Osteocyte (in vitro differentiated cells): ENCODE measurements at regions not wholly inside any gene's neighbourhood (a gene's known extent, or its start where the extent isn't known, plus 50 kb on each side); places are given as distances from the start of the nearest gene placed in this dataset.

Experiments used
- DNase-seq: peaks from one replicate; pipeline ENCODE4 v3.0.0; 2021; ENCODE audit warnings: mixed read lengths; ENCODE audit not compliant: unreplicated experiment; ENCODE audit errors: extremely low spot score
- H3K27ac Mint-ChIP-seq: one replicate; pipeline ENCODE4 v1.8.0; 2021; ENCODE audit warnings: mild to moderate bottlenecking, mixed read lengths; ENCODE audit not compliant: unreplicated experiment
- H3K27me3 Mint-ChIP-seq: one replicate; pipeline ENCODE4 v1.8.0; 2021; ENCODE audit warnings: mixed read lengths; ENCODE audit not compliant: unreplicated experiment
- H3K36me3 Mint-ChIP-seq: one replicate; pipeline ENCODE4 v1.8.0; 2021; ENCODE audit warnings: mixed read lengths; ENCODE audit not compliant: unreplicated experiment
- H3K4me1 Mint-ChIP-seq: one replicate; pipeline ENCODE4 v1.8.0; 2021; ENCODE audit warnings: mixed read lengths; ENCODE audit not compliant: unreplicated experiment
- H3K4me3 Mint-ChIP-seq: one replicate; pipeline ENCODE4 v1.8.0; 2021; ENCODE audit warnings: mild to moderate bottlenecking, moderate library complexity, mixed read lengths; ENCODE audit not compliant: unreplicated experiment
- H3K9me3 Mint-ChIP-seq: one replicate; pipeline ENCODE4 v1.8.0; 2021; ENCODE audit warnings: mixed read lengths; ENCODE audit not compliant: unreplicated experiment
- CTCF ChIP-seq: fragments of 200-600 bp; sonication (generic); IDR thresholded peaks from 2 replicates; pipeline ENCODE4 v1.5.0; 2021; ENCODE audit warnings: antibody characterized with exemption, mild to moderate bottlenecking, moderate library complexity

DNA sequence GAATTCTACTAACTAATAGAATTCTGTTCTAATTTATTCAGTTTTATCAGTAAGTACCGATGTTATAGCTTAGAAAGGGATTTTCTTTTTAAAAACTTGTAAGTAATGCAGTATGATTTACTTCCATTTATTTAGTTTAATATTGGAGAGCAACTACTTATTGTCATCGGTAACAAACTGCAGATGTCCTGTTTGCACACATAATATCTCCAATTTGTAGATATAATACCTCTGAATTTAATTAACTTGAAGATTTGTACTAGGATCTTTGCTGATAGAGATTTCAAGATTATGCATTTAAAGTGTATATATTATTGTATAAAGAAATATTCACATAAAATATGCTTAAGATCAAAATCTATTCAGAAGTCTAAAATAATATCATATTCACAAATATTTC lies 356.7 kb downstream of the PCDH17 start:
- no peak for TF ChIP-seq CTCF

DNA sequence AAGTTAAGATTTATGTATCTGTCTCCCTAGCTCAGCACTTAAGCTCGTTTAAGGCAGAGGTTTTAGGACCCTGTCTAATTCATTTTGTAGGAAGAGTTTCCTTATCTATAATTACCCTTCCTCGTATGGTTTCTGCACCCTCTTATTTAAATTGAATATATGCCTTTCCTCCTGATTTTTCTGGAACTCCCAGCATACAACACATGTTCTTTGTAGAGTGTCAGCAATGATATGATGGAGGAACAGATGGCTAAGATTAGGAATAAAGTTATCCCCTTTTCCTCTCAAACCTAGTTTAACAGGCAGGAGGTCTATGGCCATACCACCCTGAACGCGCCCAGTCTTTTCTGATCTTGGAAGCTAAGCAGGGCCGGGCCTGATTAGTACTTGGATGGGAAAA lies 359.5 kb downstream of the PCDH17 start:
- Mint-ChIP-seq H3K27ac (no peak overlapping the region), H3K27me3 (peaks cover 2% of the 10 kb centered on the region), H3K9me3 (no peaks in the 10 kb centered on the region), H3K36me3 (no peaks in the 10 kb centered on the region), H3K4me3 (no peak overlapping the region), H3K4me1 (no peaks in the 10 kb centered on the region)
- no peak for TF ChIP-seq CTCF
- DNase-seq = no peak

More for the DNA sequence above, 356.7 kb downstream of the PCDH17 start:
- Mint-ChIP-seq H3K9me3 (peaks cover 8% of the 10 kb centered on the region), H3K36me3 (no peaks in the 10 kb centered on the region), H3K27ac (no peak overlapping the region), H3K4me3 (no peak overlapping the region), H3K27me3 (no peaks in the 10 kb centered on the region), H3K4me1 (no peaks in the 10 kb centered on the region)
- no peak for DNase-seq

DNA sequence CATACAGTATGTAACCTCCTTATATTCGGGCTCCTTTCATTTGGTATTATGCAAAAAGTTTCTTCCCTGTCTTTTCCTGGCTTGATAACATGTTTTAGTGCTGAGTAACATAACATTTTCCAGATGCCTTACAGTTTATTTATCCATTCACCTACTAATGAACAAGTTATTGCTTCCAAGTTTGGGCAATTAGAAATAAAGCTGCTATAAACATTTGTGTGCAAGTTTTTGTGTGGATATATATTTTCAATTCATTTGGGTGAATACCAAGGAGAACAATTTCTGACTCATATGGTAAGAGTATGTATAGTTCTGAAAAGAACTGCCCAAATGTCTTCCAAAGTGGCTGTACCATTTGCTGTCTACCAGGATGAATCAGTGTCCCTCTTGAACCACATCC lies 360.9 kb downstream of the PCDH17 start:
- H3K36me3 Mint-ChIP-seq = no peaks in the 10 kb centered on the region
- no peak for DNase-seq

GRCh38 chr13:57996717-57997116 lies 365.2 kb downstream of the PCDH17 start:
- Mint-ChIP-seq H3K27me3 (peaks cover 2% of the 10 kb centered on the region), H3K36me3 (no peaks in the 10 kb centered on the region), H3K27ac (no peak overlapping the region), H3K4me3 (no peak overlapping the region), H3K9me3 (peaks cover 8% of the 10 kb centered on the region), H3K4me1 (no peaks in the 10 kb centered on the region)
- DNase-seq = no peak
- no peak for TF ChIP-seq CTCF

More for the DNA sequence above, 360.9 kb downstream of the PCDH17 start:
- H3K4me1 Mint-ChIP-seq = no peaks in the 10 kb centered on the region
- no peak overlapping the region for H3K27ac Mint-ChIP-seq
- TF ChIP-seq CTCF = no peak
- H3K9me3 Mint-ChIP-seq = no peaks in the 10 kb centered on the region
- H3K4me3 Mint-ChIP-seq = no peak overlapping the region
- H3K27me3 Mint-ChIP-seq = peaks cover 2% of the 10 kb centered on the region

GRCh38 chr13:58004751-58005150 lies 373.2 kb downstream of the PCDH17 start:
- H3K27me3 Mint-ChIP-seq = no peaks in the 10 kb centered on the region
- no peak overlapping the region for H3K27ac Mint-ChIP-seq
- no peak for DNase-seq
- H3K4me3 Mint-ChIP-seq = no peak overlapping the region
- no peak for TF ChIP-seq CTCF
- no peaks in the 10 kb centered on the region for H3K4me1 Mint-ChIP-seq
- H3K9me3 Mint-ChIP-seq = peaks cover 7% of the 10 kb centered on the region
- no peaks in the 10 kb centered on the region for H3K36me3 Mint-ChIP-seq
